ENCODE measurements at regions not wholly inside any gene's neighbourhood (a gene's known extent, or its start where the extent isn't known, plus 50 kb on each side); places are given as distances from the start of the nearest gene placed in this dataset.

DNA sequence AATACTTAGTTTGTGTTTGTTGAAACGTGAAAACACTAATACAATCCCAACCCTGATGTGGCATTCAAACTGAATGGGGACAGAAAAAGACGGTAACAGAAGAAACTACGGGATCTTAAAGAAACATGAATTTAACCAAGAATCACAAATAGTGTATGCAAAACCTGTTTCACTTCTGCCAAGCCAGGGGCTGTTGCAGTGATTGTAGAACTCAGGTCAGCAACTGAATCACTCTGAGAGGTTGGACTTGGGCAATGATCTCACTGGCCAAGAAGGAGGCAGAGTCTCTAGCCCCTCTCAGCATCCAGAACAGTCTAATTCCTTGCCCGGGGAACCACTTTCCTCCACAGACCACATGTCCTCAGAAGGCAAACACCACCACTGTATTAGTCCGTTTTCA is 54.9 kb upstream of the CRIM1 start:
- Histone ChIP-seq H2BK20ac (ENCODE audit: low read length) (no peak overlapping the region), H2AFZ (ENCODE audit: low read length) (no peak overlapping the region), H3K23ac (ENCODE audit: insufficient read length) (no peak overlapping the region), H3K4me3 (ENCODE audit: extremely low read depth in 1 of 4, insufficient read depth in 2 of 4, low read depth in 3 of 4, low read length in 4 of 4) (no peak overlapping the region), H3K9me3 (ENCODE audit: insufficient read depth in 2 of 2, low read depth in 1 of 2, low read length in 1 of 2) (no peaks in the 10 kb centered on the region), H2AK5ac (ENCODE audit: low read depth, low read length) (no peak overlapping the region), H4K91ac (replicated peaks; ENCODE audit: insufficient read length, low read length) (no peak overlapping the region), H3K4ac (replicated peaks; ENCODE audit: insufficient read length, low read depth, low read length) (no peak overlapping the region), H2BK15ac (ENCODE audit: low read length) (no peak overlapping the region), H4K20me1 (replicated peaks in 1 of 2; ENCODE audit: control insufficient read depth in 1 of 2, insufficient read depth in 2 of 2, low read length in 2 of 2) (no peaks in the 10 kb centered on the region), H3K79me1 (ENCODE audit: low read depth, low read length) (no peaks in the 10 kb centered on the region), H4K8ac (ENCODE audit: extremely low read depth, insufficient read depth, low read length) (no peak overlapping the region), H3K27ac (ENCODE audit: low read depth, low read length) (no peak overlapping the region), H3K4me2 (ENCODE audit: insufficient read depth in 1 of 2, low read depth in 2 of 2, low read length in 2 of 2) (no peak overlapping the region), H2BK5ac (ENCODE audit: low read depth, low read length) (no peak overlapping the region), H2BK120ac (replicated peaks; ENCODE audit: low read depth, low read length) (no peak overlapping the region), H3K27me3 (replicated peaks in 1 of 4; ENCODE audit: control insufficient read depth in 3 of 4, extremely low read depth in 1 of 4, insufficient read depth in 3 of 4, low read length in 3 of 4) (no peaks in the 10 kb centered on the region), H3K56ac (replicated peaks; ENCODE audit: insufficient read length, low read depth, low read length) (no peak overlapping the region), H3K9ac (replicated peaks in 1 of 4; ENCODE audit: extremely low read depth in 1 of 4, low read depth in 3 of 4, low read length in 3 of 4) (no peak overlapping the region), H3K36me3 (ENCODE audit: control insufficient read depth in 2 of 4, insufficient read depth in 4 of 4, low read length in 3 of 4) (no peaks in the 10 kb centered on the region), H2BK12ac (ENCODE audit: low read depth, low read length) (no peak overlapping the region), H3K23me2 (ENCODE audit: low read depth, low read length) (no peaks in the 10 kb centered on the region), H3K14ac (ENCODE audit: insufficient read length) (no peak overlapping the region), H3K79me2 (ENCODE audit: control insufficient read depth in 1 of 2, insufficient read depth in 2 of 2, low read length in 2 of 2) (no peaks in the 10 kb centered on the region), H3K18ac (ENCODE audit: extremely low read depth, low read length) (no peak overlapping the region), H4K5ac (ENCODE audit: insufficient read length, low read depth, low read length) (no peak overlapping the region), H3K4me1 (replicated peaks in 1 of 4; ENCODE audit: control insufficient read depth in 3 of 4, insufficient read depth in 4 of 4, low read length in 3 of 4) (peaks cover 0 to 5% (median 3%) of the 10 kb centered on the region in 4 experiments; a peak in 3 of 7 replicates)
- CTCF ChIA-PET (ENCODE audit: partially characterized antibody), result interaction anchor here (0.7 kb wide), 1 partner anchor 170 kb away, joined by 4 read pairs; no protein-coding TSS in a partner anchor
- WGBS, 2 experiments (ENCODE audit: extremely low coverage in 1 of 2, insufficient coverage in 1 of 2, insufficient read length in 1 of 2, insufficient replicate concordance in 2 of 2, low coverage in 1 of 2, low lambda C conversion rate in 2 of 2, missing lambda C conversion rate in 1 of 2), result 88% methylated on average over 5 of the region's 5 CpGs; no CpG with 5 or more reads in 1 of the 2 experiments
- DNase-seq (ENCODE audit: low read depth in 1 of 2, low spot score in 2 of 2) (no peak), FAIRE-seq (no peak)
- POLR2A ChIA-PET (ENCODE audit: partially characterized antibody), result no interaction called here
- TF ChIP-seq CTBP2 (IDR thresholded peaks at IDR 0.05; ENCODE audit: borderline replicate concordance, insufficient read depth, insufficient read length, low read length) (no peak), SIX5 (IDR thresholded peaks at IDR 0.05; ENCODE audit: low read depth, low read length) (no peak), ASH2L (IDR thresholded peaks at IDR 0.05; ENCODE audit: low read length) (no peak), TCF12 (IDR thresholded peaks at IDR 0.05; ENCODE audit: low read depth, low read length) (no peak), POLR2AphosphoS5 (IDR thresholded peaks at IDR 0.05; ENCODE audit: low read depth, low read length) (no peak), BACH1 (IDR thresholded peaks at IDR 0.05; ENCODE audit: low read length) (no peak), ZNF274 (IDR thresholded peaks at IDR 0.05; ENCODE audit: borderline replicate concordance, extremely low read depth, low read length) (no peak), RBBP5 (IDR thresholded peaks at IDR 0.05; ENCODE audit: borderline replicate concordance, low read depth, low read length) (no peak), EP300 (IDR thresholded peaks at IDR 0.05; ENCODE audit: borderline replicate concordance in 1 of 2, low read depth in 2 of 2, low read length in 2 of 2) (no peak), CREB1 (IDR thresholded peaks at IDR 0.05) (no peak), HDAC6 (IDR thresholded peaks at IDR 0.05; ENCODE audit: low read depth, low read length) (no peak), JUN (IDR thresholded peaks at IDR 0.05; ENCODE audit: low read depth, low read length) (no peak), PHF8 (conservative IDR thresholded peaks at IDR 0.05; ENCODE audit: low read depth, low read length) (no peak)
- TF ChIP-seq, protein P1, sequence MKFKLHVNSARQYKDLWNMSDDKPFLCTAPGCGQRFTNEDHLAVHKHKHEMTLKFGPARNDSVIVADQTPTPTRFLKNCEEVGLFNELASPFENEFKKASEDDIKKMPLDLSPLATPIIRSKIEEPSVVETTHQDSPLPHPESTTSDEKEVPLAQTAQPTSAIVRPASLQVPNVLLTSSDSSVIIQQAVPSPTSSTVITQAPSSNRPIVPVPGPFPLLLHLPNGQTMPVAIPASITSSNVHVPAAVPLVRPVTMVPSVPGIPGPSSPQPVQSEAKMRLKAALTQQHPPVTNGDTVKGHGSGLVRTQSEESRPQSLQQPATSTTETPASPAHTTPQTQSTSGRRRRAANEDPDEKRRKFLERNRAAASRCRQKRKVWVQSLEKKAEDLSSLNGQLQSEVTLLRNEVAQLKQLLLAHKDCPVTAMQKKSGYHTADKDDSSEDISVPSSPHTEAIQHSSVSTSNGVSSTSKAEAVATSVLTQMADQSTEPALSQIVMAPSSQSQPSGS (IDR thresholded peaks at IDR 0.05; ENCODE audit: low read length), result no peak

Data from H1 (cell line).